ENCODE measurements at regions not wholly inside any gene's neighbourhood (a gene's known extent, or its start where the extent isn't known, plus 50 kb on each side); places are given as distances from the start of the nearest gene placed in this dataset.

DNA sequence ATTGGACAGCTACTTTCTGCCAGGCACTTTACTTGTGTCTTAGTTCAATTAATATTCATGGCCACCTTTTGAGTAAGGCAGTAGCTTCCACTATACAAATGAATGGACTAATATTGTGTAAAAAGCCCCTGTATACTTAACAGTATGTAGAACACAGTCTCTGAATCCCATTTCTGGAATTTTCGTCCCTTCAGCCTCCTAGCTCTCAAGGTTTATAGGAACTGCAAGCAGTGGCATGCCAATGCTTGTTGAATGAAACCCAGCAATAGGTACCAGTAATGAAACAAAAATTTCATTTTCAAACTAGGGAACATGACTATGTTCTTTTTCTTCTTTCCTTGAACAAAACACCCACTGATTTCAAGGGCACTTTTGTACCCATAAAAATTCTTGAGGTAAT, 361.6 kb downstream of the TDRD3 start:
- no TSS peak for BruUV-seq (replicated peaks)
- in situ Hi-C loops (cut with MboI), result no loop called here
- no peak overlapping the region for H3K4me2 ChIP-seq (ENCODE audit: control insufficient read depth, insufficient read depth)
- no peak overlapping the region for H3K27ac ChIP-seq (ENCODE audit: control insufficient read depth, insufficient read depth)
- H3K4me1 ChIP-seq (ENCODE audit: control insufficient read depth, insufficient read depth, low read length), result no peaks in the 10 kb centered on the region
- no peaks in the 10 kb centered on the region for H3K79me2 ChIP-seq (ENCODE audit: control insufficient read depth, insufficient read depth, low read length)
- no peaks in the 10 kb centered on the region for H3K36me3 ChIP-seq (ENCODE audit: control insufficient read depth in 2 of 2, insufficient read depth in 2 of 2, low read length in 1 of 2)
- WGBS (ENCODE audit: insufficient coverage, insufficient replicate concordance, low lambda C conversion rate, missing lambda C conversion rate), result 0% methylated on average over 1 of the region's 1 CpG
- H3K27me3 ChIP-seq (replicated peaks in 1 of 2; ENCODE audit: control insufficient read depth in 2 of 2, insufficient read depth in 2 of 2, low read length in 1 of 2), result no peaks in the 10 kb centered on the region
- FAIRE-seq (no peak), DNase-seq (ENCODE audit: low read depth, low spot score) (no peak), ATAC-seq (no peak)
- H3K4me3 ChIP-seq, result no peak overlapping the region
- H3K9me3 ChIP-seq (replicated peaks; ENCODE audit: control insufficient read depth, insufficient read depth, low read length), result no peaks in the 10 kb centered on the region
- no peak overlapping the region for H2AFZ ChIP-seq (ENCODE audit: control insufficient read depth, low read depth, low read length)
- CTCF ChIA-PET, result no interaction called here
- RAD21 ChIA-PET (ENCODE audit: unreplicated experiment), result interaction anchor here (1.2 kb wide), 1 partner anchor 11 kb away, joined by 4 read pairs; no protein-coding TSS in a partner anchor
- SMC1A ChIA-PET (ENCODE audit: uncharacterized antibody, unreplicated experiment), result no interaction called here
- no peak for TF ChIP-seq RAD21 (IDR thresholded peaks at IDR 0.05; ENCODE audit: insufficient read depth, low read depth, low read length)
- TF ChIP-seq ZNF24 (IDR thresholded peaks at IDR 0.05), result no peak
- TF ChIP-seq, protein P1, sequence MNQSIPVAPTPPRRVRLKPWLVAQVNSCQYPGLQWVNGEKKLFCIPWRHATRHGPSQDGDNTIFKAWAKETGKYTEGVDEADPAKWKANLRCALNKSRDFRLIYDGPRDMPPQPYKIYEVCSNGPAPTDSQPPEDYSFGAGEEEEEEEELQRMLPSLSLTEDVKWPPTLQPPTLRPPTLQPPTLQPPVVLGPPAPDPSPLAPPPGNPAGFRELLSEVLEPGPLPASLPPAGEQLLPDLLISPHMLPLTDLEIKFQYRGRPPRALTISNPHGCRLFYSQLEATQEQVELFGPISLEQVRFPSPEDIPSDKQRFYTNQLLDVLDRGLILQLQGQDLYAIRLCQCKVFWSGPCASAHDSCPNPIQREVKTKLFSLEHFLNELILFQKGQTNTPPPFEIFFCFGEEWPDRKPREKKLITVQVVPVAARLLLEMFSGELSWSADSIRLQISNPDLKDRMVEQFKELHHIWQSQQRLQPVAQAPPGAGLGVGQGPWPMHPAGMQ (IDR thresholded peaks at IDR 0.05; ENCODE audit: borderline replicate concordance), result no peak
- TF ChIP-seq, protein P2, sequence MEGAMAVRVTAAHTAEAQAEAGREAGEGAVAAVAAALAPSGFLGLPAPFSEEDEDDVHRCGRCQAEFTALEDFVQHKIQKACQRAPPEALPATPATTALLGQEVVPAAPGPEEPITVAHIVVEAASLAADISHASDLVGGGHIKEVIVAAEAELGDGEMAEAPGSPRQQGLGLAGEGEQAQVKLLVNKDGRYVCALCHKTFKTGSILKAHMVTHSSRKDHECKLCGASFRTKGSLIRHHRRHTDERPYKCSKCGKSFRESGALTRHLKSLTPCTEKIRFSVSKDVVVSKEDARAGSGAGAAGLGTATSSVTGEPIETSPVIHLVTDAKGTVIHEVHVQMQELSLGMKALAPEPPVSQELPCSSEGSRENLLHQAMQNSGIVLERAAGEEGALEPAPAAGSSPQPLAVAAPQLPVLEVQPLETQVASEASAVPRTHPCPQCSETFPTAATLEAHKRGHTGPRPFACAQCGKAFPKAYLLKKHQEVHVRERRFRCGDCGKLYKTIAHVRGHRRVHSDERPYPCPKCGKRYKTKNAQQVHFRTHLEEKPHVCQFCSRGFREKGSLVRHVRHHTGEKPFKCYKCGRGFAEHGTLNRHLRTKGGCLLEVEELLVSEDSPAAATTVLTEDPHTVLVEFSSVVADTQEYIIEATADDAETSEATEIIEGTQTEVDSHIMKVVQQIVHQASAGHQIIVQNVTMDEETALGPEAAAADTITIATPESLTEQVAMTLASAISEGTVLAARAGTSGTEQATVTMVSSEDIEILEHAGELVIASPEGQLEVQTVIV (IDR thresholded peaks at IDR 0.05; ENCODE audit: borderline replicate concordance, partially characterized antibody), result no peak
- no peak for TF ChIP-seq FOXM1 (IDR thresholded peaks at IDR 0.05; ENCODE audit: low read depth, low read length)
- no peak for TF ChIP-seq BHLHE40 (IDR thresholded peaks at IDR 0.05; ENCODE audit: borderline replicate concordance in 1 of 2, low read depth in 2 of 2, low read length in 1 of 2)
- no peaks in the 10 kb centered on the region for H4K20me1 ChIP-seq (ENCODE audit: control insufficient read depth, insufficient read depth)
- no peak overlapping the region for H3K9ac ChIP-seq (ENCODE audit: control insufficient read depth, insufficient read depth, low read length)
- POLR2A ChIA-PET, result no interaction called here
- intact Hi-C loops (cut with micrococcal nuclease; ENCODE audit: unreplicated experiment), result no loop called here

Data from GM12878 (cell line).